ENCODE measurements at regions not wholly inside any gene's neighbourhood (a gene's known extent, or its start where the extent isn't known, plus 50 kb on each side); places are given as distances from the start of the nearest gene placed in this dataset.

GRCh38 chr14:54200726-54201125 lies 196.1 kb upstream of the CDKN3 start:
- Mint-ChIP-seq H3K27me3 (no peaks in the 10 kb centered on the region), H3K4me3 (no peak overlapping the region), H3K27ac (no peak overlapping the region), H3K4me1 (ENCODE audit: unreplicated experiment) (no peaks in the 10 kb centered on the region), H3K9me3 (peaks cover 16% of the 10 kb centered on the region), H3K36me3 (no peaks in the 10 kb centered on the region)
- no peak for DNase-seq (ENCODE audit: extremely low spot score, unreplicated experiment)
- TF ChIP-seq CTCF (conservative IDR thresholded peaks at IDR 0.05) = no peak

GRCh38 chr14:54202288-54202687 lies 194.5 kb upstream of the CDKN3 start:
- Mint-ChIP-seq H3K9me3 (peaks cover 17% of the 10 kb centered on the region), H3K4me3 (no peak overlapping the region), H3K36me3 (no peaks in the 10 kb centered on the region), H3K4me1 (ENCODE audit: unreplicated experiment) (no peaks in the 10 kb centered on the region), H3K27me3 (no peaks in the 10 kb centered on the region), H3K27ac (no peak overlapping the region)
- no peak for TF ChIP-seq CTCF (conservative IDR thresholded peaks at IDR 0.05)
- DNase-seq (ENCODE audit: extremely low spot score, unreplicated experiment) = no peak

GRCh38 chr14:54206516-54206915 lies 190.3 kb upstream of the CDKN3 start:
- Mint-ChIP-seq H3K27ac (no peak overlapping the region), H3K4me3 (no peak overlapping the region), H3K4me1 (ENCODE audit: unreplicated experiment) (peaks cover 5% of the 10 kb centered on the region), H3K9me3 (peaks cover 12% of the 10 kb centered on the region), H3K27me3 (no peaks in the 10 kb centered on the region), H3K36me3 (no peaks in the 10 kb centered on the region)
- TF ChIP-seq CTCF (conservative IDR thresholded peaks at IDR 0.05) = no peak
- DNase-seq (ENCODE audit: extremely low spot score, unreplicated experiment) = no peak

GRCh38 chr14:54207075-54207474 lies 189.7 kb upstream of the CDKN3 start:
- Mint-ChIP-seq H3K4me3 (no peak overlapping the region), H3K27me3 (no peaks in the 10 kb centered on the region), H3K36me3 (no peaks in the 10 kb centered on the region), H3K9me3 (peaks cover 12% of the 10 kb centered on the region), H3K4me1 (ENCODE audit: unreplicated experiment) (peaks cover 5% of the 10 kb centered on the region), H3K27ac (no peak overlapping the region)
- no peak for TF ChIP-seq CTCF (conservative IDR thresholded peaks at IDR 0.05)
- DNase-seq (ENCODE audit: extremely low spot score, unreplicated experiment) = no peak

- no peak overlapping the region for H3K27ac Mint-ChIP-seq
Observed at GRCh38 chr14:54207476-54208462, 189.0 kb upstream of the CDKN3 start.

More at GRCh38 chr14:54207476-54208462, 189.0 kb upstream of the CDKN3 start:
- Mint-ChIP-seq H3K4me3 (no peak overlapping the region), H3K36me3 (no peaks in the 10 kb centered on the region), H3K9me3 (peaks cover 12% of the 10 kb centered on the region), H3K4me1 (ENCODE audit: unreplicated experiment) (peaks cover 5% of the 10 kb centered on the region), H3K27me3 (no peaks in the 10 kb centered on the region)
- no peak for DNase-seq (ENCODE audit: extremely low spot score, unreplicated experiment)
- no peak for TF ChIP-seq CTCF (conservative IDR thresholded peaks at IDR 0.05)
